Epithelial cell of esophagus (primary cell): ENCODE measurements at regions not wholly inside any gene's neighbourhood (a gene's known extent, or its start where the extent isn't known, plus 50 kb on each side); places are given as distances from the start of the nearest gene placed in this dataset.

Source experiments
- DNase-seq: peaks from one replicate; pipeline ENCODE4 v3.0.0; 2010; ENCODE audit warnings: low read depth
- H3K4me3 ChIP-seq: 2 replicates; pipeline ENCODE4 v1.5.1; 2011; ENCODE audit warnings: mild to moderate bottlenecking, low read length, control low read depth
- CTCF ChIP-seq: IDR thresholded peaks from 2 replicates; pipeline ENCODE4 v1.5.1; 2011; ENCODE audit warnings: low read depth, mild to moderate bottlenecking, low read length, control low read depth, inconsistent platforms; ENCODE audit not compliant: insufficient read depth; ENCODE audit errors: missing control alignments

- no peak for TF ChIP-seq CTCF
- DNase-seq = no peak
- H3K4me3 ChIP-seq = no peak overlapping the region
Measured at GRCh38 chr10:78641693-78642092, 427.1 kb upstream of the ZMIZ1 start.

GRCh38 chr10:78642269-78642816 is 426.4 kb upstream of the ZMIZ1 start:
- TF ChIP-seq CTCF = no peak
- no peak for DNase-seq
- H3K4me3 ChIP-seq = no peak overlapping the region

- H3K4me3 ChIP-seq = no peak overlapping the region
- TF ChIP-seq CTCF = no peak
Measured at GRCh38 chr10:78643513-78643912, 425.3 kb upstream of the ZMIZ1 start.

GRCh38 chr10:78644550-78644949 is 424.2 kb upstream of the ZMIZ1 start:
- TF ChIP-seq CTCF = no peak
- no peak overlapping the region for H3K4me3 ChIP-seq
- no peak for DNase-seq

More at GRCh38 chr10:78643513-78643912, 425.3 kb upstream of the ZMIZ1 start:
- no peak for DNase-seq

- no peak for TF ChIP-seq CTCF
- DNase-seq = no peak
Measured at GRCh38 chr10:78645169-78645686, 423.5 kb upstream of the ZMIZ1 start.

GRCh38 chr10:78645975-78646374 is 422.8 kb upstream of the ZMIZ1 start:
- DNase-seq = no peak
- no peak for TF ChIP-seq CTCF
- H3K4me3 ChIP-seq = no peak overlapping the region

More at GRCh38 chr10:78645169-78645686, 423.5 kb upstream of the ZMIZ1 start:
- no peak overlapping the region for H3K4me3 ChIP-seq

GRCh38 chr10:78648256-78648860 is 420.4 kb upstream of the ZMIZ1 start:
- no peak overlapping the region for H3K4me3 ChIP-seq
- no peak for TF ChIP-seq CTCF

More at GRCh38 chr10:78648256-78648860, 420.4 kb upstream of the ZMIZ1 start:
- DNase-seq = no peak
